ENCODE measurements at regions not wholly inside any gene's neighbourhood (a gene's known extent, or its start where the extent isn't known, plus 50 kb on each side); places are given as distances from the start of the nearest gene placed in this dataset.
"Not testable (repeated sequence)": the region's sequence is repeated elsewhere in the genome, so short reads cannot be mapped to it uniquely, and the experiment has no call there.

- DNase-seq (ENCODE audit: low read depth in 1 of 2, low spot score in 1 of 2) = no peak
These were observed 893.4 kb downstream of the DIAPH3 start for GRCh38 chr13:59270327-59270726.

GRCh38 chr13:59274958-59275727, 888.6 kb downstream of the DIAPH3 start:
- no peak for DNase-seq (ENCODE audit: low read depth in 1 of 2, low spot score in 1 of 2)

- no peak for DNase-seq (ENCODE audit: low read depth in 1 of 2, low spot score in 1 of 2)
These were observed 887.3 kb downstream of the DIAPH3 start for GRCh38 chr13:59276436-59276835.

- DNase-seq (ENCODE audit: low read depth in 1 of 2, low spot score in 1 of 2) = no peak
These were observed 886.6 kb downstream of the DIAPH3 start for GRCh38 chr13:59277106-59277505.

- DNase-seq (ENCODE audit: low read depth in 1 of 2, low spot score in 1 of 2) = no peak
These were observed 884.7 kb downstream of the DIAPH3 start for GRCh38 chr13:59279028-59279427.

- no peak for DNase-seq (ENCODE audit: low read depth in 1 of 2, low spot score in 1 of 2)
These were observed 884.2 kb downstream of the DIAPH3 start for GRCh38 chr13:59279576-59279975.

- no peak for DNase-seq (ENCODE audit: low read depth in 1 of 2, low spot score in 1 of 2)
These were observed 883.4 kb downstream of the DIAPH3 start for GRCh38 chr13:59280297-59280696.

- no peak for DNase-seq (ENCODE audit: low read depth in 1 of 2, low spot score in 1 of 2)
These were observed 882.3 kb downstream of the DIAPH3 start for GRCh38 chr13:59281453-59281852.

- DNase-seq (ENCODE audit: low read depth in 1 of 2, low spot score in 1 of 2) = not testable (repeated sequence)
These were observed 871.5 kb downstream of the DIAPH3 start for GRCh38 chr13:59292240-59292639.

GRCh38 chr13:59299584-59299983, 864.1 kb downstream of the DIAPH3 start:
- DNase-seq (ENCODE audit: low read depth in 1 of 2, low spot score in 1 of 2) = no peak

GRCh38 chr13:59300355-59301173, 863.2 kb downstream of the DIAPH3 start:
- no peak for DNase-seq (ENCODE audit: low read depth in 1 of 2, low spot score in 1 of 2)

GRCh38 chr13:59301174-59301567, 862.6 kb downstream of the DIAPH3 start:
- no peak for DNase-seq (ENCODE audit: low read depth in 1 of 2, low spot score in 1 of 2)

- DNase-seq (ENCODE audit: low read depth in 1 of 2, low spot score in 1 of 2) = no peak
These were observed 860.3 kb downstream of the DIAPH3 start for GRCh38 chr13:59303433-59303832.

- no peak for DNase-seq (ENCODE audit: low read depth in 1 of 2, low spot score in 1 of 2)
These were observed 859.1 kb downstream of the DIAPH3 start for GRCh38 chr13:59304596-59304995.

GRCh38 chr13:59305896-59306295, 857.8 kb downstream of the DIAPH3 start:
- no peak for DNase-seq (ENCODE audit: low read depth in 1 of 2, low spot score in 1 of 2)

- no peak for DNase-seq (ENCODE audit: low read depth in 1 of 2, low spot score in 1 of 2)
These were observed 851.0 kb downstream of the DIAPH3 start for GRCh38 chr13:59312776-59313175.

GRCh38 chr13:59318320-59318930, 845.3 kb downstream of the DIAPH3 start:
- peak; percentile 2 to 33 for DNase-seq (ENCODE audit: low read depth in 1 of 2, low spot score in 1 of 2)

GRCh38 chr13:59319276-59319675, 844.5 kb downstream of the DIAPH3 start:
- no peak for DNase-seq (ENCODE audit: low read depth in 1 of 2, low spot score in 1 of 2)

- DNase-seq (ENCODE audit: low read depth in 1 of 2, low spot score in 1 of 2) = no peak
These were observed 843.7 kb downstream of the DIAPH3 start for GRCh38 chr13:59320021-59320420.

- not testable (repeated sequence) for DNase-seq (ENCODE audit: low read depth in 1 of 2, low spot score in 1 of 2)
These were observed 839.3 kb downstream of the DIAPH3 start for GRCh38 chr13:59324401-59324800.

- no peak for DNase-seq (ENCODE audit: low read depth in 1 of 2, low spot score in 1 of 2)
These were observed 837.0 kb downstream of the DIAPH3 start for GRCh38 chr13:59326717-59327116.

GRCh38 chr13:59330764-59331163, 833.0 kb downstream of the DIAPH3 start:
- DNase-seq (ENCODE audit: low read depth in 1 of 2, low spot score in 1 of 2) = no peak
